CD4-positive, alpha-beta T cell treated with Interleukin-1 beta for 1 hour (primary cell): ENCODE measurements at regions not wholly inside any gene's neighbourhood (a gene's known extent, or its start where the extent isn't known, plus 50 kb on each side); places are given as distances from the start of the nearest gene placed in this dataset.
"Not testable (repeated sequence)": the region's sequence is repeated elsewhere in the genome, so short reads cannot be mapped to it uniquely, and the experiment has no call there.

Experiments
- DNase-seq, 2 donors: peaks; one replicate each; pipeline ENCODE4 v3.0.0-alpha.2; 2020 to 2022

GRCh38 chr12:38484821-38485449 lies 168.4 kb downstream of the ALG10B start:
- no peak for DNase-seq

GRCh38 chr12:38488866-38489265 lies 172.3 kb downstream of the ALG10B start:
- DNase-seq = no peak

DNA sequence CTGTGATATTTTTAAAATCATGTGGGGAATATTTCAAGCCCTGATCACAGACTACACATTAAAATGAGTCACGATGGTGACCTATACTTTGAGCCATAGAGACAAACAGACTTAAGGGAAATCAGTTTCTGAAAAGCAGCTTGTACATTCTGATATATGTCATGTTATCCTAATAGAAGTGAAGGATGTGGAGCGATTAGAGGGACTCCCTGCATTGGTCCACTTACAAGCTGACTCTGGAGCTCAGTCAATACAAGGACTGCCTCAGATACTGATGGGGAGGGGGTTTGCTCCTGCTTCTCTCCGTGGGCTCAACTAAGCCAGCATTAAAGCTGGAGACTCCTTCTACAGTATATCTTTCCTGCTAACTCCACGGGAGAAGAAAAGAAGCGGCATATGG lies 173.5 kb downstream of the ALG10B start:
- no peak for DNase-seq

DNA sequence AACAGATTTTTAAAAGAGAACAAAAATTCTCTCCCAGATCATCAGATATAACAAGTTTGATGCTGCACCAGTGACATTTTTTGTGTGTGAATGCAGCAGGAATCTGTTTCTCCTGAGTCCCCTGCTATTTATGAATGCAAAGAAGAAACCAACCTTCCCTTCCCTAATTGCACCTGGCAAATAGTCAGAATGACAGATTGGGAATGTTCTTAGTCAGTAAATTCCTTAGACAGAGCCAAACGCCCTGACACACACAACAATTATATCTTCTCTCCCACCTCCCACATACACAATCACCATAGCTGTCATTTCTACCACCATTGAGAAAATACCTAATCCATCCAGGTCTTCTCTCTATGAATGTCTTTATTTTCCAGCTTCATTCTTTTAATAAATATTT lies 174.4 kb downstream of the ALG10B start:
- DNase-seq = no peak

- no peak for DNase-seq
These were observed 184.9 kb downstream of the ALG10B start for GRCh38 chr12:38501481-38501880.

- no peak for DNase-seq
These were observed 185.4 kb downstream of the ALG10B start for GRCh38 chr12:38501991-38502390.

DNA sequence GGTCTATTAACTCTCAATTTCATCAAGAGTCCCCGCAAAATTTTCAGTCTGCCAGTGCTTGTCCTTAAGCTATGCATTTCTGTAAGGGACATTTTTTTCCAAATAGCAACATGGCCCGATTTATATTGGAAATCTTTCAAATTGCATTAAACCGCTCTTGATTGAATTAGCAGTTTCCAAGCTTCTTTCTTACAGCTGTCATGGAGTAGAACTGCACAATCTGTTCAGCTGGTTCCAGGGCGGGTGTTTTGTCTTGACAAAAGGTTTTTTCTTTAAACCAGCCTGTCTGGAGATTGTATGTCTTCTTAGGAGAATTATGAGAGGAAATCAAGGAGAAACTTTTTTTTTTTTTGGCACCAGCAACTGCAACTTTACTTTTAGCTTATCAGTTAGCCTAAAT lies 185.8 kb downstream of the ALG10B start:
- no peak for DNase-seq

DNA sequence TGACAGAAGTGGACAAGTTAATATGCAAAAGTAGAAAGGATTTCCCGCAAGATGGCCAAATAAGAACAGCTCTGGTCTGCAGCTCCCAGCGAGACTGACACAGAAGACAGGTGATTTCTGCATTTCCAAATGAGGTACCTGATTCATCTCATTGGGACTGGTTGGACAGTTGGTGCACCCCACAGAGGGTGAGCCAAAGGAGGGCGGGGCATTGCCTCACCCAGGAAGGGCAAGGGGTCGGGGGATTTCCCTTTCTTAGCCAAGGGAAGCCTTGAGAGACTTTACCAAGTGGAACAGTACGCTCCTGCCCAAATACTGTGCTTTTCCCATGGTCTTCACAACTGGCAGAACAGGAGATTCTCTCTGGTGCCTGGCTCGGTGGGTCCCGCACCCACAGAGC lies 191.3 kb downstream of the ALG10B start:
- no peak for DNase-seq

DNA sequence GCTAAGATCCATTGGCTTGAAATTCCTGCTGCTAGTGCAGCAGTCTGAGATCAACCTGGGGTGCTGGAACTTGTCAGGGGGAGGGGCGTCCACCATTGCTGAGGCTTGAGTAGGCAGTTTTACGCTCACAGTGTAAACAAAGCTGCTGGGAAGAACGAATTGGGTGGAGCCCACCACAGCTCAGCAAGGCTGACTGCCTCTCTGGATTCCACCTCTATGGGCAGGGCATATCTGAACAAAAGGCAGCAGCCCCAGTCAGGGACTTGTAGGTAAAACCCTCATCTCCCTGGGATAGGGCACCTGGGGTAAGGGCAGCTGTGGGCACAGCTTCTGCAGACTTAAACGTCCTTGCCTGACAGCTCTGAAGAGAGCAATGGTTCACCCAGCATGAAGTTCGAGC lies 191.7 kb downstream of the ALG10B start:
- DNase-seq = no peak

- DNase-seq = no peak
These were observed 199.3 kb downstream of the ALG10B start for GRCh38 chr12:38515912-38516311.

DNA sequence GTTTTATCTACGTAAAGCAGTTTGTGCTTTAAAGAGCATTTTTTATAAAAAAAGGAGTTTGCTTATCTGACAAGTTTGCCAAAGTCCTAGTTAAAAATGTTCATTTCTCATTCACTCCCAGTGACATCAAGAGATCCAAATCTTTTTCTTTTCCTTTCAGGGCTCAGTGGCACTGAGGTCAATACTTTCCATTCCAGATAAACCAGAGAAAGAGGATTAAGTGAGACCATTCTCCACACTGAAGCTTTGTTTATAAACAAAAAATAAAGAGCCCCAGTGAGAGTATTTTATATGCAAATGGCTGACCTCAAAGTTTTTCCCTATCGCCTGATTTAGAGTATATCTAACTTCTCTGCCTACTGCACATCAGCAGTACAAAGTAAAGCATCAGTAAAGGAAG lies 199.8 kb downstream of the ALG10B start:
- no peak for DNase-seq

DNA sequence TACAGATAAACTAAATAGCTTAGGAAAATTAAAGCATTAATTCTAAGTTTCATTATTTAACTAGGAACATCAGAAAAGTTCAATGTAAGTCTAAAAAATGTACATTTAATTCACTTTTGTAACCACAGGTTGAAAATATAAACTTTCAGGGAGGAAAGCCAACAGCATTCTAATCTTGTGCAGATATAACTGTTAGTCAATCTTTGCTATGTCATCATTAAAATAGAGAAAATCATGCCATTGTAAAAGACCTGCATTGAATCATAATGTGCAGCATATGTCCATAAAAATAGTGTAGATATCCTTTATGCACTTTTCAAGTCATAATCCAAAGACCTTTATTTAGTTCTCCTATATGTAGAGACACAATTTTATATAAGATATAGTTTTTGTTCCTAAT lies 207.3 kb downstream of the ALG10B start:
- DNase-seq = no peak

- DNase-seq = no peak
These were observed 211.1 kb downstream of the ALG10B start for GRCh38 chr12:38527631-38528030.

GRCh38 chr12:38528527-38528926 lies 212.0 kb downstream of the ALG10B start:
- DNase-seq = no peak

DNA sequence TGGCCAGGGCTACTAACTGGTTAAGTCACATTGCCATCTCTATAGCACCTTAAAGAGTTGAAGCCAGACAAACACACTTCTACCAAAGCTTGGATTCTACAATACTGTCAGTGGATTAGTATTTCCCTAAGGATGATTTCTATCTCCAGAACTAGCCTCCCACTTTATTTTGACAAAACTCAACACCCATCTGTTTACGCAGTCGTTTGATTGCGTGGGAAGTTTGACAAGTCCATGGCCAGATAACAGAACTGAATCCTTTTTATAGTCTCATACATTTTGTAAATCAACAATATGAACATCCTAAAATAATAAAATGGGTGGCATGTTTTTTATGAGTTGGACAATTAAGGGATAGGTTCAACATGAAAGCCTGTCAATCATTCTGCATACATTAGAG lies 212.7 kb downstream of the ALG10B start:
- DNase-seq = not testable (repeated sequence)

- no peak for DNase-seq
These were observed 221.7 kb downstream of the ALG10B start for GRCh38 chr12:38538319-38538718.

DNA sequence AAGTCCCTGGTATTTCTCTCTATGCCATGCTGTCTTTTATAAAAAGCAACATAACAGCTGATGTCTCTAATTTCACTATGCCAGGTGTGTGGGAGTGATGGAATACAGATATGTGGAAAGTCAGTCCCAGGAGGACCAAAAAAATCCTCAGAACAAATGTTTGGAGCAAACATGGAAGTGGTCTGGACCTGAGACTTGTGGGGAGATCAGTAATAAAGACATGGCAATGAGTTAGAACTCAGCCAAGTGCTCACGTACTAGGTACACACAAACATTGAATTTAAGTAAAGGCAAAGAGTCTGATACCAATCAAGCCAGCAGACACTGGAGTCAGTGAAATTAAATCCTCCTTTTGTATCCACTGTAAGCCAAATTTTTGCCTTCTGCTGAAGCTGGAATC lies 223.6 kb downstream of the ALG10B start:
- DNase-seq = no peak

DNA sequence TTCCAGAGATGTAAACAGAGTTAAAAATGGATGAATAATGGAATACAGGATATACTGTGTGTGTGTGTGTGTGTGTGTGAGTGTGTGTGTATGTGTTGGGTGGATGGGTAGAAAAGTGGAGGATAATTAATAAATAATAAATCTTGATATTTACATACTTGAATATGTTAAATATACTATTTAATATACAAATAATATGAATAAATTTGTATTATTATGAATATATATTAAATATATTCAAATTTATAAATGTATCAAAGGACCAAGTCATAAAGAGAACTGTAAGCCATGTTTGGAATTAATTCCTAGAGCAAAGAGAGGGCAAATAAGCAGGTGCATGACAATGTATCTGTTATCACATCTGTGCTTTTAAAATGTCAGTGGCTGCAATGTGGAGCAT lies 225.3 kb downstream of the ALG10B start:
- no peak for DNase-seq

DNA sequence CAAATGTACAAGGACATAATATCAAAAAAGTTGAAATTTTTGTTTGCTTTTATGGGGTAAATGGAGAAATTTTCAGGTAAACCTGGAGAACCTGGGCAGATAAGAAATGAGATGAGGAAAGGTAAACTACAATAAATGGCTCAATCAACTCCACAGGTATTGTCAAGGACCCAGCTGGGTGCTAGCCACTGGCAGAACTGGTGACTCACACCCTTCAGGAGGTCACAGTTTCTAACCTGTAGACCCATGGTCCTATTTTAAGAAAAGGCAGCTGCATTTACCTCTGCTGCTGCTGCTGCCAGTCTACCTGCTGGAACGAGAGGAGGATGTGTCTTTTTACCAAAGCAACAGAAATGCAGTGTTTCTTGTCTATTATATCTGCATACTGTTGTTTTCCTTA lies 226.6 kb downstream of the ALG10B start:
- DNase-seq = no peak

DNA sequence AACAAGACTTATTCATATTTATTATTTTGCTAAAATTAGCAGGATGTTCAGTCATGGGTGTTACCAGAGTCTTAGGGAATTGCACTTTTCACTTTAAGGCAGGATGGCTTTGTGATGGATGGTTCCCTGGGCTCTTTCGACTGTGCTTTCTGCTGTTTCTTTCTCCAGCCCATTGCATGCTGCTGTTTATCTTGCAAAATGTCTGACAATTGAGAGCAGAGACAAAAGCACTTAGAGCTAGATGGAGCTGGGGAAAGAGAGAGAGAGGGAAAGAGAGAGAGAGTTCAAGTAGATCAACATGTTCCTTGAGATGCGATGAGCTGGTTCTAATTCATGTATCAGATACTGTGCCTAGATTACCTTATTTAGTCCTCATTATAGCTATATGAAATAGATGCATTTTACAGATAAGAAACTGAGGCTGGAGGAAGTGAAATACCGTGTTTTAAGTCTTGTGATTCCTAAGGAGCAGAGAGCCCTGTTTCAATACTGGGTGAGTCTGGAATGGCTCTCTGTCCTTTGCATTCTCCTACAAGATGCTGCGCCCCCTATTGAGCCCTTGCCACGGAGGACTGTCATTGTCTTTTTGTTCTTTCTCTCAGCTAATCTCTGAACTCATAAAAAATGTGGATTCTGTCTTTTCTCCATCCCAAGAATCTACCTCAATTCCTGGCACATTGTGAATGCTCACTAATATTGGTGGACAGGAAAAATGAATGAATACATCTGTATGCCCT lies 227.9 kb downstream of the ALG10B start:
- no peak for DNase-seq

DNA sequence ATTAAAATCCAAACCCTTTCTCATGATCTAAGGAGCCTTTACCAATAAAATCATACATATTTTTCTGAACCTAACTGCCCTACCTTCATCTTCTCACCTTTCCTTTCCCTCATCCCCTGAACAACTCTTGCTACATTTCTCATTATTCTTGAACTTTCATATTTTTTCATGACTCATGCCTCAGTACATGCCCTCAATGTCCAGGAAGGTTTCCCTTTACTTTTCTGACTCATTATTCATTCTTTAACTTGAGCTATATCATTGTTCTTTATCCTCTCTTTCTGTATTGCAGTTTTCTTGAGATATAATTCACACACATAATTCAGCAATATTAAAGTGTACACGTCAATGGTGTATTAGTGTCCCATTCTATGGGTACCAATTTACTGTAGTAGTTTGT lies 231.0 kb downstream of the ALG10B start:
- DNase-seq = no peak

DNA sequence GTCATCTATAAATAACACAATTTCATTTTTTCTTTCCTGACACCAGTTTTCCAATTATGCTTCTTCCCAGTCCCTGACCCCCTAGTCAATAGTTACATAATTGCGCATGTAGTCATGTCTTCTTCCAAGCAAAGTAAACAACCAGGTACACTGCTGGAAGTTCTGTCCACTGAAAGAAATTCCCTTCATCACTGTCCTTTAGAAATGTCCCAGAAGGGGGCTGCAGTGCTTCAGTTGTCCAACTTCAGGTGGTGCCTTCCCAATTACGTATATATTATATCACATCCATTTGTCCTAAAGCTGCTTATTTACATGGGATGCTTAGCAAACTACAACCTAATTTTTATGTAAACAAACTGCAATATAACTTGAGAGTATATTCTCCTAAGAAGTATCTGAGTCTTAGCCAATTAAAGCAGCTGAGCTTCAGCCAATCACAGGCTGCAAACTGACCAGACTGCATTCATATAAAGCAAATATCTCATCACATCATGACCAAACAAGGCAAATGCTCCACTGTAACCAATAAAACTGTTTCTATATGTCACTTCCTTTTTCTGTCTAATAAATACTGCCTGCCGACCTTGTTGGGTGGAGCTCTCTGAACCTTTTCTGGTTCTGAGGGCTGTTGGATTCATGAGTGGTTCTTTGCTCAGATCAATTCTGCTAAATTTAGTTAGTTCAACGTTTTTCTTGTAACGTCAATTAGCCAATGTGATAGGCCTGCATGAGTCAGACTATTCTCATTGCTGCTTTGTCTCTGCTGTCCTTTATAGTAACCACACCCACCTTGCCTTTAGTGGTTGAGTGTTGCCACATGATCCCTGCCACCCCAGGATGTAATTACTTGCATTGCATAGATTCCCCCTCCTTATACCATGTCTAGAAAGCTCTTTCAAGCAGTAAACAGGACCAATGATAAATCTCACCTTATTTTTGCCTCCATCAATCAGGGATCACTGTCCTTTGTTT lies 239.3 kb downstream of the ALG10B start:
- DNase-seq = no peak

DNA sequence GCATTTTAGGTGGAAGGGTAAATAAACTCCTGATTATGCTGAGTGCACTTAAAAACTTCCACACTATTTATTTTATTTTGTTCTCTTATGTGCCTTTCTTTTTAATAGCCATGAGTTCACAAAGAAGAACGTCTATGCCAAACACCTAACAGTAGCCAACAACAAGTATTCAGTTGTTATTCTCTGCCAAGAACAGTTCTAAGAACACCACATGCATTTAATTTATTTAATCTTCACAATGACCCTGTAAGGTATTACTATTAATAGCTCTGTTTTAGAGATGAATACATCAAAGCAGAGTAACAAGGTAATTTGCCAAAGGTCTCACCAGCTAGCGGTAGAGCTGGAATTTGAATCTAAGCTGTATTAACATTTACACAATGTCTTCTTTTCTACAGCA lies 240.1 kb downstream of the ALG10B start:
- no peak for DNase-seq

GRCh38 chr12:38585086-38585485 lies 268.5 kb downstream of the ALG10B start:
- no peak for DNase-seq
